GM19438 (cell line): ENCODE measurements at regions not wholly inside any gene's neighbourhood (a gene's known extent, or its start where the extent isn't known, plus 50 kb on each side); places are given as distances from the start of the nearest gene placed in this dataset.

Source experiments
- ATAC-seq: cut with Tn5 transposase; IDR thresholded peaks from one replicate; pipeline ENCODE4 v1.9.1; 2021; ENCODE audit warnings: low read depth; ENCODE audit not compliant: unreplicated experiment

DNA sequence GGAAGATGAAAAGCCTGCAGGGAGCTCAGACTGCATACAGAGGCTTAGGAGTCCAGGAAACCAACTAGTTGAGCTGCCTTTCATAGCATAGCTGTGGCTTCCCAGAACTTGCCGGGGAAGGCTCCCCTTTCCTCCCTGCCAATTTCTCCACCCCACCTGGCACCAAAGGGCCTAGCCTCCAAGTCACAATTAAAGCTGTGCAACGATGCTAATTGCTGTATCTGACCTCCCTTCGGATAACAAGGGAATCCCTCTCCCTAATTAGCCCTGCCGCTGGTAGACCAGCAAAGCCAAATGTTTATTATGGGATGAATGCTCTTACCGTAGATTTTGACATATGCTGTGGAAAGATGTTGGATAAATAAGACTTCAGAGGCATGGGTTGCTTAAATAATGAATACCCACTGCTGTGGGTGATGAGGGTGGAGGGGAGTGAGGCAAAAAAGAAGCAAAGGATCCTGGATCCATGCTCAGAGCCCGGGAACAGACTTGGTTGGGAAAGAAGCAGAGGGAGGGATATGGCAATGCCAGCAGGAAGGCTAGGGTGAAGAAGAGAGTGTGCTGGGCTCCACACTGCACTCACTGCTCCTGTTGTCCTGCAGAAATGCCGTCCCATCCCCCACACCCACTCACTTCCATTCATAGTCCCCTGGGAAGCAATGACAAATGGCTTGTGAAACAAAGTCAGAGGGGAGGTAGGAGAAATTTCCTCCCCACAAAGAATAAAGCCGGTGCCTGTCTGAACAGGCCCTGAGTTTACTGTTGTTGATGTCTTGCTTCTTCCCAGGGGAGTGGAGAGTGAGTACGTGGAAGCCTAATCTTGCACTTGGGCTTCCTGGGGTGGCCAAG is 608.1 kb upstream of the CADM1 start:
- no peak for ATAC-seq

DNA sequence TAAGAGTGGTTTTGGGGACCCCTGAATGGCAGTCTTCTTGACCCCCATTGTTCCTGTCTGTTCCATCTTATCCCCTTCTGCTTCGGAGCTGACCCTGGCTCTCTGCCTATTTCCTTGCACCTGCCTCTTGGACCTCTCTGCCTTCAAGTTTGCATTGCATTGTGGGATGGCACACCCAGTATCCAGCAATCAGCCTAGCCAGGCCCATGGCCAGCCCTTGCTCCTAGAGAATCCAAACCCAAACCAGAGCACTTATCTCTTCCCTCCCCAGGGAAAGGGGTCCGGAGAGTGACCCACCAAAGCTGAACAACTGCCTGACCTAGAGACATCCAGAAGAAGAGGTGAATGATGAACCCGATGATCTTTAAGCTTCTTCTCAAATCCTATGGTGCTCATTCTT is 607.3 kb upstream of the CADM1 start:
- no peak for ATAC-seq

DNA sequence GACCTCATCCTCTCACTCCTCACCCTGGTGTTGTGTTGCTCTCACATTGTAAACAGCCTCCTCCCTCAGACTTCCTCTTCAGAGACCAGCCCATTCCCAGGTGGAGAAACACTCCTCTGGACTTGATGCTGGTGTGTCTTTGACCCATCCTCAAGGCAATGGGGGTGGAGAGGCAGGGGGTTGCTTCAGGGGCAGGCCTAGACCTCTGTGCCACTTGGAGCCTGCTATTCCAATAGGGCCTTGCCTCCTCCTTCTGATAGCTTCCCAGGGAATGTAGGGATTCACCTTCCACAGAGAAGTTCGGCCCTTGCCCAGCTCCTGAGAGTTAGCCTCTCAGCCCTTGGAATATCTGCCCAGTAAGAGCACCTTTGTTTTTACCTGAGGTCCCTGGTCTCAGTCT is 606.6 kb upstream of the CADM1 start:
- no peak for ATAC-seq

DNA sequence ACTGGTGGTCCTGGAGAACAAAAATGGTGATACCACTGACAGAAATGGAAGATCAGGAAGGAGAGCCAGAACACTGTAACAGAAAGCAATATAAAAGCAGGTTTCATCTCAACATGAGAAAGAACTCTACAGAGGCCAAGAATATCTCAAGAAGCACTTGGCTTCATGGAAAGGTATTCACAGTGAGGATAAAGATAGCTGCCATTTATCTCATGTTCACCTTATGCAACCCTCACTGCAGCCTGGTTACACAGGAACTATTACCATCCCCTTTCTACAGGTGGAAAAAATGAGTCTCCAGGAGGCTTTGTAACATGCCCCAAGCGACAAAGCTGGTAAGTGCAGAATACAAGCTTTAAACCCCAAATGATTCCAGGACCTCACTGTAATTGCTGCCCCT is 606.1 kb upstream of the CADM1 start:
- ATAC-seq, result no peak

DNA sequence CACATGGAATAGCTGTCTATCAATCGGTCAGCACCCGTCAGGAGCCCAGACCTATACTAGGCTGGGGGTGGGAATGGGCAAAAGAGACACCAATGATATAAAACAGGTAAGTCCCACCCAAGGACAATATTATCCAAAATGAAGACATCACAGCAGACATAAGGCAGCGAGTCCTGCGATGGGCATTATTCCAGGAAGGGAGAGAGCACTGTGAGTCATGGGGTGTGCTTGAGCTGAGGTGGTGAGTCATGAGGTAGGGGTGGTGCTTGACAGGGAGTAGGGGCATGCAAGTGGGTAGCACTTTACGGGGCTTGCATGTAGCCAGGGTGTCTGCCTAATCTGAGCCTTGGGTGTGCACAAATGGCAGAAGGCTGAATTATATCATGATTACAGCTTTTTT is 605.0 kb upstream of the CADM1 start:
- no peak for ATAC-seq

DNA sequence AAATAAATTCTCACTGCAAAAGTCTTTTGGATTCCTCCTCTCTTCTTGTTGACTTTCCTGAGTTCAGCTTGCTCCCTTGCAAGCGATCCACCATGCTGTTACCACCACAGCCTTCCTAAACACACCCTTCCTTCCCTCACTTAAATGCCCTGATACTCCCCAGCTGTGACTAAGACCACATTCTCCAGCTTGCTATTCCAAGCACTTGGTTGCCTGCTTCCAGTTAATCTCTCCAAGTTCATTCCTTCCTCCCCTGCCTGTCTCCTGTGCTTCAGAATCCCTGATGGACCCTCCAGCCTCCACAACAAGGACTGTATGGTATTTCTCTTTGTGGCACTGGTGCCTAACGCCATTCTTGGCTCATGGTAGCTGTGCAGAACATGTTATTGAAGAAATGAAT is 603.9 kb upstream of the CADM1 start:
- ATAC-seq, result no peak

DNA sequence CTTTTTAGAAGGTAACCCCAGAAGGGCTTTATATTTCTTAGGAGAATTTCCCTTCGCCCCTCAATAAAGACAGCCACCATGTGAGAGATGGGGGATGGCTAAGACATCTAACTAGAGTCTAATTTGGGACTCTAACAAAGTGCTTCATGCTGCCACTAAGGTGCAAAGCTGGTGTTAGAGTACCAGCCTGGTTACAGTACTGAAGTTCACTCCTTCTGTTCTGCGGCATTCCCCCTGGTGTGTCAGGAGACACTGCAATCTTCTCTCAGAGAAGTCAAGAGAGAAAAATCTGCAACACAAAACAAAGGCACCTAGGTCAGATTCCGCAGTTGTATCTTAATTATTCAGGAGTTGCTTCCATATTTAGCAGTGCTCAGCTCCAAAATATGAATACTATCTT is 603.0 kb upstream of the CADM1 start:
- no peak for ATAC-seq

DNA sequence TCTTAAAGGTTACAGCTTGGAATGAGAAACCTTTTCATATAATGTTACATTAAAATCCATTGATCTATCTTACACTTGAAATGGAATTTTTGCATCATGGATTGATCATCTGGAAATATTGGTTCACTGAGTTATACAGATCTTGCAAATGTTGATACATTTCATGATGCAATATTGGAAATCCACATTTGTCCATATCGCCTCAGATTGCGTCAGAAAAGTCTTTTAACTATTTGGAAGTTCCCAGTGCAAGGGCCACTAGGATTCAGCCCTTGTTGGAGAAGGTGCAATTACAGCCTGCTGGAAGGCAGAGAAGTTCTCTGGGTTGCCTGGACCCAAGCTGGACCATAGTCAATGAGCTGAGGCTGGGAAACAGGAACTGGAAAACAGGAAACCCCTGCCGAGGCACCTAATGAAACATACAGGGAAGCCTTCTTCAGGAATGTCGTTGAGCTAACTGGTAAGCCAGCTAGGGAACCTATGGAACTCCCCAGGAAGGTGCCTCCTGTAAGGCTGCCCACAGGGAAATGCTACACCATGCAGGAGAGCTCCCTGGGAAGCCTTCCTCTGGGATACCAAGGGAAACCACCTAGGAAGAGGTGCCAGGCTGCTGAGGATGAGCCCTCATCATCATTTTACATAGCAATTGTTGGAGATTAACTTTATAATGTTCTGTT is 600.4 kb upstream of the CADM1 start:
- no peak for ATAC-seq

DNA sequence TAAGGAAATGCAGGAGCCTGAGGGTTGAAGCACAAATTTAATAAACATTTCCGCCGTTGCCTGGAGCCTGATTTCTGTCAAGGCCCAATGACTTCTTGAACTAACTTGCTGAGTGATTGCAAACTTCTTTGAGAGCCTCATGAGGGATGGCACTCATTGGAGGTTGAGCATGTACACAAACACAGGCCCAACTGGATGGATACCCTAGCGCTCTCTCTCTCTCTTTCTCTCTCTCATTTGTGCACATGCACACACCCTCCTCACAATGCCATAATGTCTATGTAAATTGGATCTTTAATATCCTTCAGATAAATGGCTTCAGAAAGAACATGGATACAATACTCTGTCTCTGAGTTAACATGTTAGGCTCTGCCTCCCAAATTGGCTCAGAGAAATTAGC is 597.7 kb upstream of the CADM1 start:
- no peak for ATAC-seq

DNA sequence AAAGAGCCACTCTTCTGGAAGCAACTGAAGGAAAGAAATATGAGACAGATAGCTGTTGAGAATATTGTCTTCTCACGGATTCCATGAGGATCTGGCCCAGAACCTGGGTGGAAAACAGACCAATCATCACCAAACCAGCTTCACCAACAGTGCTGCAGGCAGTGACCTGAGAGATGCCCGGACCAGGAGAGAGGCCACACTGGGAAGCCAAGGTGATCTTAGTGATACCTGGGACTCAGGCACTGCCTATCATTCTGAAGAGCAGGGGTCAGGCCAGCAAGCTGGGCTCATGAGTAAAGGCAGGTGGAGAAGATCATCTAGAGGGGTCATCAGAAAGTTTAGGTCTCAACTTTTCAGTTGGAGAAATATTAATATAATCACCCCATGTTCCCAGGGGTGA is 595.8 kb upstream of the CADM1 start:
- no peak for ATAC-seq

DNA sequence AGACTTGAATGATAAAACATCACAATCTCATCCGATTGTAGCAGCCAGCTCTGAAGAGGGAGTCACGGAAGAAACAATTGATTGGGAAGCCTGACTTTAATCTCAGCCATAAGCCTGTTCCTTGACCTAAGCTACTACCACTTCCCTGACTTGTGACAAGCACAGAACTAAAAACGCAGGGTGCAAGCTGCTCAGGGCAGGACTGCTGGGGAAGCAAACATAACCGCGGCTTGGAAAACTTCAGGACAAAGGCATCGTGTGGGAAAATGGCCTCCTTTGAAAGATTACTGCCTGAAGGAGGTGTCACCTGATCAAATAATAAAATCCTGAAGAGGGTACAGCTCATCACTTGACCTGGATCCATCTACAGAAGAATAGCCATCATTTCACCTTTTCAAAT is 595.3 kb upstream of the CADM1 start:
- ATAC-seq, result no peak

DNA sequence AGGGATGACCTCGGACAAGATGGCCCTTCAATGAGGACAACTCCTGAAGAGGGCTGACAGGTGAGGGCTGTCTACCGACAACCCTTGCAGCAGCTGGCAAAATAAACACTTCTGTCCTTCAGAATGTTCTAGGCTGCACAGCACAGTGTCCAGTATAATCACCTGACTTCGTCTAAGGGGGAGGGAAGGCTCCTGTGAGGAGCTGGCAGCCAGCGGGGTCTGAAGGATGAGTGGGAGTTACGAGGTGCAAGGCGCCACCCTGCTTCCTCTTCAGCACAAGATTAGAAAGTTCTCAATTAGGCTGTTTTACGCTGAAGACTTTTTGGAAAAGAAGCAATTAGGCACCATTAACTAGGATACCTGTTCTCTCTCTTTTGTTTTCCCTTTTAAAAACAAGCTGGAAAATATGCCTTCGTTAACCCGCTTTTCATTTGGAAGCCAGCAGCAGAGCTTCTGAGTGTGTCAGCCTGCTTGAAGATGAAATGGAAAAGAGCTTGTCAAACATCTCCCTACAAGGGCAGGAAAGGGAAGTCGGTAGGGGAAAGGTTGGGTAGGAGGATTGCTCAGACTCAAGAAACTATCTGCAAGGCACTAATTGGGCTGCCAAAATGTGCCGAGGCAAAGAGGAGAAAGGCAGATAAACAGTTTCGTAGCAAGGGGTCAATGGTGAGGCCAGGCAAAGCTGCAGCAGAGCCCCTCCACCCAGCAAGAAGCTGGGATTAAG is 592.2 kb upstream of the CADM1 start:
- no peak for ATAC-seq

DNA sequence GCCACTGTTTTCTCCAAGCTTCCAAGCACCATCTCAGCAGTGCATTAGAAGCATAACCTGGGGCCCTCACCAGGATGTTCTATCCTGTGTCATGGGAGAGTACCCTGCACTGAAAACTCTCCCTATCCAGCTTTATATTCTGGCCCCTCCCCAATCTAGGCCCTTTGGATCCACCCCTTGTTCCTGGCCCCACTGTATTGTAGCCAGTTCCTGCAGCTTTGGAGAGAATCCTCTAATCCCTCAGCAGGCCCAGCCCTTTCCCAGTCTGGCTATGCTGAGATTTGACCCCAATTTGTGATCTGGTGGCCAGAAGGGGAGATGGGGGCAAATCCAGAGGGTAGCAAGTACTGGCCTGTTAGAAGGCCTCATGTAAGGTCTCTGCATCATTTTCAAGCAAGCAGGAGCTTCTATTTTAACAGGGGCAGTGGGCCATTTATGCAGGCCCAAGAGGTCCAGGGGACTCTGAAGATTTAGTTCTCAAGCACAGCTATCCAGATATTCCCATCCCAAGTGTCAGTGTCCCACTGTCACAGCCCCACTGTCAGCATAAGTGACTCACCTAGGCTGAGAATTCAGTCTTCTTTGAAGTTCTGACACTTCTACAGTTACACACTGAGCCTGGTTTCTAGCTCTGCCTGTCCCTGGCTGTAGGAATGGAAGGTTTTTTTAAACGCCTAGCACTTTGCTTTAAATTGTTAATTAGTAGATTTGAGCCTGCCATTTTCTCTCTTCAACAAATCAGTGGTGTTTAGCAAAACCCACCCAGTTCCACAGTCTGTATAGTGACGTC is 589.5 kb upstream of the CADM1 start:
- no peak for ATAC-seq

DNA sequence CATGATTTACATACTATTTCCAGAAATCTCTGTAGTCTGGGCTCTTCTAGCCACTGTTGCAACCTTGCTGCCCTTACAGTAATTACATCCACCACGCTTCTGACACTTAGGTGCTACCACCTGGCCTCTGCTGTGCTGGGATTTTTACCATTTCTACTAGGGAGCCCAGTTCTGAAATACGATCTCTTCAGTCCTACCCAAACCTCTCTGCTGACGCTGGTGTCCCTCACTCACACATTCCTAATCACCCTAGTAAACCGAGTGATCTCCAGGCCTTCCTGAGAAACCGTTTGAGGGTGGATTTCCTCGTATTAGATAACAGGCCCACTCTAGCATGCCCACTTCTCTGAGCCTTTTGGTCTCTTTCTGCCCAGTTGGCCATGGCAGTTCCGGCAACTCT is 588.9 kb upstream of the CADM1 start:
- ATAC-seq, result no peak

DNA sequence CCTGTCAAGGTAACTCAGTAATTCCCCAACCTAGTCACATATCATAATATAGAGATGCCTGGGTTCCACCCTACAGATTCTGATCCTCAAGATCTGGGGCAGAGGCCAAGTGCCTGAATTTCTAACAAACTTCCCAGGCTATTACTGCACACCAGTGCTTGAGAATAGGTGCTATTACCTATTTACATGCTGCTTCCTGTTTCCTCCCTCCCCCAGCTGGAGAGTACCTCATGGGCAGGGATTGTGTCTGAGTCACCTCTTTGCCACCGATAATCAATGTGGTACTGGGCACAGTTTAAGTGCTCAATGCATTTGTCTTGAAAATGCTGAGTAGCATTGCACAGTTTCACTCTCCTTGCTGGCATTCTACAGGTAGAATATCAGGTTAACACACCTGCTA is 582.2 kb upstream of the CADM1 start:
- ATAC-seq, result no peak

DNA sequence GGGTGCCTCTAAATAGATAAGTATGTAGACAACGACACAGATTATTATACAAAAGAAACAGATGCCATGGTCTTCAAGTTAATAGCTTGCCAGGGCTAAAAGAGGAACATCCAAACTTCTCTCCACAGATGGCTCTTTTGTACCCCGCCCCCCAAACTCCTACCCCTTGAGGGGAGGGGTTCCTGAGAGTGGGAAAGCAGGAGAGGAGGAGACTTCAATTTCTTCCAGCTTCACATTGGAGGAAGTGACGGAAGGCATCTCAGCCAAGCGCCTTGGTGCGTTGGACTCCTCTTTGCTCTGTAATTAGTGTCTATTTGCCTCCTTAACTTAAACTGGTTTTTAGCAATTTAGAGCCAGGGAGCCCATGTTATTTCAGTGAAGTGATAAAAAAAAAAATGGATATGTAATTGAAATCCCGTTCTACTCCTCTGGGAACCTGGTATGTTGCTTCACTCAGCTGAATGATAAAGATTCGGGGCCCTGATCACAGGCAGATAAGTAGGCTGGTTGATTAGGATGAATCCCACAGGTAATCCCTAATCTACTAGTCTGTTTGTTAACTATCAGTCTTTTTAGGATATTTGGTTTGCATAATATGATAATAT is 580.9 kb upstream of the CADM1 start:
- no peak for ATAC-seq

DNA sequence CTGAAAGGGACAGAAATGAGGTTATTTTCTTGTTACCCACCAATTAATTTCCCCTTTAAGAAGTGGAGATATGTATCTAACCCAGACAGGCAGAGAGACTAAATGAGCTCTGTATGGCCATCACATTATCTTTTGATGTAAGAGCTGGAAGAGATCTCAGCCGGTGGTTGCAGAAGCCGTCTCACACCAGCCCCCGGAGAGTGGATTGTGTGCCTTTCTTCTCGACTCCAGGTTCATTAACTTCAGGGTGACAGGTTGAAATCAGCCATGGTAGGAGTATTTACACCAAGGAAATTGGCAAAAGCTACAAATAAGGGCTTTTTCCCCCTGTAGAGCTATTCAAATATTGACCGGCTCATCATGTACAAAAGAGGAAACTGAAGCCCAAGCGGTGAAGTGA is 580.3 kb upstream of the CADM1 start:
- ATAC-seq, result no peak

DNA sequence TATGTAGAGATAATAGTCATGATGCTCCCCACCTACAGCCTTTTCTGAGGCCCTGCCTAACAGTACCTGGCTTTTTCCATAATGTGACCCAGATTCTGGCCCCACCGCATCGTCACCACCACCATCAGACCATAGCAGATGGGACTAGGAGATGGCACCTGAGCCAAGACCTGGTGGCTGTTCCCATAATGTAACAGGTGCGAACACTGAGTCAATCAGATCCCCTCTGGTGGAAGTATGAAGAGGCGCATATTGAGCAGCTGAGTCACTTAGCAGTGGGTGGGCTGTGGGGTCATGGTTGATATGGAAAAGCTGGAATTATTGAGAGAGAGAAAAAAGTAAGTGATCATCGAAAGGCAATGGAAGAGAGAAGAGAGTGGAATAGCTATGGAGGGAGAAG is 578.0 kb upstream of the CADM1 start:
- no peak for ATAC-seq

DNA sequence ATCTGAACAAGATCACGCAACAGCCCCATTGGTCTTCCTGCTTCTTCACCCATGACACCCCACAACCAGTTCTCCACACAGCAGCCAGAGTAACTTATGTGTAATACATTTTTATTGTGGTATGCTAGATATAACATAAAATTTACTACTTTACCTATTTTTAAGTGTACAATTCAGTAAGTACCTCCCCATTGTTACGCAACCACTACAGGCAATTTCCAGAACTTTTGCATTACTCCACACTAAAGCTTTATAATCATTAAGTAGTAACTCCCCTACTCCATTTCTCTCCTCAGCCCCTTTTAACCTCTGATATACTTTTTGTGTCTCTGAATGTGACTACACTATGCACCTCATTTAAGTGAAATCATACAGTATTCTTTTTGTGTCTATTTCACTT is 575.4 kb upstream of the CADM1 start:
- ATAC-seq, result no peak

DNA sequence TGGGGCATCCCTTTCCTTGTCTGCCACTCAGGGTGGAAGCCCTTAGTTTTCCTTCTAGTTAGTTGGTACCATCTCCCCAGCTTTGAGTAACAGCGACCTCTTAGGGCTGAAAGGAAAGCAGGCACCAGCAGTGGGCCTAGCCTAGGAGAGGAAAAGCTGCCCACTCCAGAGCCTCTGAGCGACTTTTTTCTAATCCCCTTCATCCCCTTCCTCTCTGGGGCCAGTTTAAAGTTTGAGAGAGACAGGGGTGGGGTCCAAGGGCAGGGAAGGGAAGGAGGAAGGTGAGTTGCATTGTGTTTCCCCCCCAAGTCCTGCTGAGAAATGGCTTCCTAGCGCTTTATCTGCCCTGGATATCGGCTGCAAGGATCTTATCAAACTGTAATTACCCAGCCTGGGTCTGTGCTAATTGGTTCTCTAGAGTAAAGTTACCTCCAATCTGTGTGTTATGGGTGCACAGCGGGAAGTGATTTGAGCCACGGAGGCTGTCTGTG is 573.9 kb upstream of the CADM1 start:
- no peak for ATAC-seq
